SK-N-SH (cell line): ENCODE measurements at regions not wholly inside any gene's neighbourhood (a gene's known extent, or its start where the extent isn't known, plus 50 kb on each side); places are given as distances from the start of the nearest gene placed in this dataset.

Experiments
- CTCF ChIA-PET: fragments of 300-600, 350-600 bp; formaldehyde crosslinking; extraction: SDS; loops from one replicate; lab custom pipeline; 2021; lab: Yijun Ruan, JAX
- POLR2A ChIA-PET: fragments of 350-600 bp; sonication (Branson Sonifier 250); formaldehyde crosslinking; extraction: SDS; loops from one replicate; lab custom pipeline; 2020; ENCODE audit warnings: antibody characterized with exemption, inconsistent platforms; lab: Yijun Ruan, JAX
- DNase-seq: peaks from one replicate; pipeline ENCODE4 v3.0.0; 2012
- H2AFZ ChIP-seq: fragments of 200-600 bp; sonication (generic); 2 replicates; pipeline ENCODE4 v1.8.1; 2016; ENCODE audit warnings: antibody characterized with exemption, mild to moderate bottlenecking, low read depth
- H3F3A ChIP-seq: fragments of 200-600 bp; sonication (generic); replicated peaks from 2 replicates; pipeline ENCODE3; 2016; ENCODE audit warnings: antibody characterized with exemption, mild to moderate bottlenecking; ENCODE audit not compliant: insufficient read depth
- H3K27ac ChIP-seq, 2 experiments: fragments of 200-500 bp in 1 of 2; fragments of 200-600 bp in 1 of 2; sonication (Bioruptor generic) in 1 of 2; sonication (generic), shearing (Covaris generic) in 1 of 2; 2 replicates each; pipeline versions ENCODE4 v1.5.1 to v1.6.1; 2014 to 2016; ENCODE audit warnings: low read depth in 2 of 2, inconsistent platforms in 1 of 2, low read length in 1 of 2, mild to moderate bottlenecking in 1 of 2, mixed read lengths in 1 of 2
- H3K27me3 ChIP-seq: fragments of 200-600 bp; sonication (generic), shearing (Covaris generic); 2 replicates; pipeline ENCODE4 v1.6.1; 2016; ENCODE audit warnings: mixed run types; ENCODE audit not compliant: insufficient read depth
- H3K36me3 ChIP-seq, 2 experiments: fragments of 200-500 bp in 1 of 2; fragments of 200-600 bp in 1 of 2; sonication (Bioruptor generic) in 1 of 2; sonication (generic) in 1 of 2; replicated peaks in 1 of 2; 2 replicates each; pipeline versions ENCODE3 to v1.5.1; 2014 to 2016; ENCODE audit warnings: low read length in 1 of 2, mild to moderate bottlenecking in 1 of 2; ENCODE audit not compliant: insufficient read depth in 2 of 2, control insufficient read depth in 1 of 2
- H3K4me1 ChIP-seq, 2 experiments: fragments of 200-500 bp in 1 of 2; fragments of 200-600 bp in 1 of 2; sonication (Bioruptor generic) in 1 of 2; sonication (generic), shearing (Covaris generic) in 1 of 2; 2 replicates each; pipeline versions ENCODE4 v1.5.1 to v1.6.1; 2014 to 2016; ENCODE audit warnings: low read depth in 1 of 2, low read length in 1 of 2, mixed run types in 1 of 2; ENCODE audit not compliant: insufficient read depth in 2 of 2, control insufficient read depth in 1 of 2
- H3K4me2 ChIP-seq: fragments of 200-600 bp; sonication (generic), shearing (Covaris generic); 2 replicates; pipeline ENCODE4 v1.6.1; 2017; ENCODE audit warnings: mixed run types
- H3K4me3 ChIP-seq, 2 experiments: fragments of 200-500 bp in 1 of 2; fragments of 200-600 bp in 1 of 2; sonication (Bioruptor generic) in 1 of 2; sonication (generic), shearing (Covaris generic) in 1 of 2; 2 replicates each; pipeline versions ENCODE4 v1.5.1 to v1.8.1; 2014 to 2016; ENCODE audit warnings: low read depth in 2 of 2, inconsistent platforms in 1 of 2, low read length in 1 of 2, mild to moderate bottlenecking in 1 of 2, mixed read lengths in 1 of 2, moderate library complexity in 1 of 2
- H3K79me2 ChIP-seq: fragments of 200-600 bp; sonication (generic); 2 replicates; pipeline ENCODE4 v1.8.1; 2017; ENCODE audit warnings: mild to moderate bottlenecking; ENCODE audit not compliant: insufficient read depth
- H3K9ac ChIP-seq: fragments of 200-600 bp; sonication (generic); 2 replicates; pipeline ENCODE4 v1.6.1; 2017; ENCODE audit warnings: mixed run types
- H3K9me2 ChIP-seq: fragments of 200-600 bp; sonication (generic); 2 replicates; pipeline ENCODE4 v1.6.1; 2017; ENCODE audit warnings: mixed run types
- H3K9me3 ChIP-seq: fragments of 200-600 bp; sonication (generic); 2 replicates; pipeline ENCODE4 v1.6.1; 2017; ENCODE audit warnings: mixed run types, mild to moderate bottlenecking, moderate library complexity
- H4K20me1 ChIP-seq: fragments of 200-600 bp; sonication (generic); 2 replicates; pipeline ENCODE4 v1.6.1; 2017; ENCODE audit warnings: mild to moderate bottlenecking, mixed run types; ENCODE audit not compliant: insufficient read depth
- CTCF ChIP-seq: fragments of 200-600 bp; sonication (generic); IDR thresholded peaks from 2 replicates; pipeline ENCODE4 v1.6.1; 2017; ENCODE audit warnings: antibody characterized with exemption, mild to moderate bottlenecking, moderate library complexity
- EP300 ChIP-seq, 2 experiments: IDR thresholded peaks; 2 replicates each; pipeline versions ENCODE4 v1.4.0 to v1.6.1; 2012; ENCODE audit warnings: borderline replicate concordance in 1 of 2, low read depth in 1 of 2, low read length in 1 of 2
- EZH2phosphoT487 ChIP-seq: fragments of 200-600 bp; sonication (generic); IDR thresholded peaks from 2 replicates; pipeline ENCODE4 v1.6.1; 2017; ENCODE audit warnings: low read depth, mixed run types, mild to moderate bottlenecking, antibody characterized with exemption, moderate library complexity, borderline replicate concordance
- FOSL2 ChIP-seq: IDR thresholded peaks from 2 replicates; pipeline ENCODE4 v1.4.0; 2012; ENCODE audit warnings: low read depth, mild to moderate bottlenecking, moderate library complexity, borderline replicate concordance
- GABPA ChIP-seq: IDR thresholded peaks from 2 replicates; pipeline ENCODE4 v1.4.0; 2012; ENCODE audit warnings: low read depth, mild to moderate bottlenecking
- IRF3 ChIP-seq: fragments of 150-350 bp; IDR thresholded peaks from 2 replicates; pipeline ENCODE4 v1.6.1; 2016; ENCODE audit warnings: mild to moderate bottlenecking, low read depth, low read length
- JUND ChIP-seq: IDR thresholded peaks from 2 replicates; pipeline ENCODE4 v1.4.0; 2012
- NFIC ChIP-seq: IDR thresholded peaks from 2 replicates; pipeline ENCODE4 v1.4.0; 2012; ENCODE audit warnings: borderline replicate concordance
- RCOR1 ChIP-seq: fragments of 150-350 bp; IDR thresholded peaks from 2 replicates; pipeline ENCODE4 v1.6.1; 2017; ENCODE audit warnings: antibody characterized with exemption, low read length
- RFX5 ChIP-seq: IDR thresholded peaks from 2 replicates; pipeline ENCODE4 v1.6.1; 2012; ENCODE audit warnings: mild to moderate bottlenecking, improper control_type of control experiment, low read length
- SIN3A ChIP-seq: IDR thresholded peaks from 2 replicates; pipeline ENCODE4 v1.6.1; 2012; ENCODE audit warnings: low read depth, mild to moderate bottlenecking, low read length, moderate library complexity, borderline replicate concordance
- TAF1 ChIP-seq: IDR thresholded peaks from 2 replicates; pipeline ENCODE4 v1.6.1; 2012; ENCODE audit warnings: low read depth, mild to moderate bottlenecking, low read length, moderate library complexity, borderline replicate concordance
- TEAD4 ChIP-seq: IDR thresholded peaks from 2 replicates; pipeline ENCODE4 v1.4.0; 2012; ENCODE audit warnings: mild to moderate bottlenecking, borderline replicate concordance; ENCODE audit not compliant: insufficient read depth
- YY1 ChIP-seq: IDR thresholded peaks from 2 replicates; pipeline ENCODE4 v1.4.0; 2012; ENCODE audit warnings: low read depth, mild to moderate bottlenecking
- WGBS: methylation state at CpG from one replicate; pipeline ENCODE4 v1.1.6; 2017; ENCODE audit warnings: low lambda C conversion rate; 5-methylcytosine and 5-hydroxymethylcytosine counted together
- TF ChIP-seq, protein P1 (sequence below): fragments of 150-350 bp; IDR thresholded peaks from 2 replicates; pipeline ENCODE4 v1.6.1; 2017; ENCODE audit warnings: antibody characterized with exemption, low read length, low read depth, borderline replicate concordance
- TF ChIP-seq, protein P2 (sequence below): IDR thresholded peaks from 2 replicates; pipeline ENCODE4 v1.4.0; 2012; ENCODE audit warnings: low read depth
- TF ChIP-seq, protein P3 (sequence below): IDR thresholded peaks from 2 replicates; pipeline ENCODE4; 2012

DNA sequence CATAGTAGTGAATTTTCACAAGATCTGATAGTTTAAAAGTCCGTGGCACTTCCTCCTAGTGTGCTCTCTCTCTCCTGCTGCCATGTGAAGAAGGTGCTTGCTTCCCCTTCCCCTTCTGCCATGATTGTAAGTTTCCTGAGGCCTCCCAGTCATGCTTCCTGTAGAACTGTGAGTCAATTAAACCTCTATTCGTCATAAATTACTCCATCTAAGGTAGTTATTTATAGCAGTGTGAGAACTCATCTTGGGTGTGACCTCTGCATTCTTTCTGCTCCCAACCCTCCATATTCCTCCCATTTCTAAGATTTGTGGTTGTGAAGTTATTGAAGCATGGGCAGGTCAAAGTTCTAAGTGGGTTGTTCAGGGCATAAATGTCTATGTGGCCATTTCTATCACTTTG is 62.1 kb upstream of the ADAMTS18 start:
- TF ChIP-seq EP300 (IDR thresholded peaks at IDR 0.05; ENCODE audit: borderline replicate concordance in 1 of 2, low read depth in 1 of 2, low read length in 1 of 2) (no peak), TEAD4 (no peak), SIN3A (no peak), NFIC (no peak), IRF3 (no peak), RFX5 (no peak), RCOR1 (no peak), EZH2phosphoT487 (no peak), JUND (no peak), YY1 (no peak), GABPA (no peak)
- TF ChIP-seq, protein P1, sequence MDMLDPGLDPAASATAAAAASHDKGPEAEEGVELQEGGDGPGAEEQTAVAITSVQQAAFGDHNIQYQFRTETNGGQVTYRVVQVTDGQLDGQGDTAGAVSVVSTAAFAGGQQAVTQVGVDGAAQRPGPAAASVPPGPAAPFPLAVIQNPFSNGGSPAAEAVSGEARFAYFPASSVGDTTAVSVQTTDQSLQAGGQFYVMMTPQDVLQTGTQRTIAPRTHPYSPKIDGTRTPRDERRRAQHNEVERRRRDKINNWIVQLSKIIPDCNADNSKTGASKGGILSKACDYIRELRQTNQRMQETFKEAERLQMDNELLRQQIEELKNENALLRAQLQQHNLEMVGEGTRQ: no peak
- TF ChIP-seq, protein P2, sequence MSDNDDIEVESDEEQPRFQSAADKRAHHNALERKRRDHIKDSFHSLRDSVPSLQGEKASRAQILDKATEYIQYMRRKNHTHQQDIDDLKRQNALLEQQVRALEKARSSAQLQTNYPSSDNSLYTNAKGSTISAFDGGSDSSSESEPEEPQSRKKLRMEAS: no peak
- TF ChIP-seq, all 33 proteins: peak for 0
- Histone ChIP-seq H3K9me2 (no peaks in the 10 kb centered on the region), H3K27me3 (no peaks in the 10 kb centered on the region), H3K4me1 (no peaks in the 10 kb centered on the region), H3K4me3 (no peak overlapping the region), H3K9ac (no peak overlapping the region), H3K4me2 (no peak overlapping the region), H3F3A (no peaks in the 10 kb centered on the region), H3K9me3 (no peaks in the 10 kb centered on the region), H2AFZ (no peak overlapping the region), H3K79me2 (no peaks in the 10 kb centered on the region), H4K20me1 (no peaks in the 10 kb centered on the region), H3K36me3 (no peaks in the 10 kb centered on the region), H3K27ac (no peak overlapping the region)
- no peak for DNase-seq
- CTCF ChIA-PET: no interaction called here
- 7% methylated on average over 2 of the region's 2 CpGs for WGBS
- POLR2A ChIA-PET: no interaction called here

DNA sequence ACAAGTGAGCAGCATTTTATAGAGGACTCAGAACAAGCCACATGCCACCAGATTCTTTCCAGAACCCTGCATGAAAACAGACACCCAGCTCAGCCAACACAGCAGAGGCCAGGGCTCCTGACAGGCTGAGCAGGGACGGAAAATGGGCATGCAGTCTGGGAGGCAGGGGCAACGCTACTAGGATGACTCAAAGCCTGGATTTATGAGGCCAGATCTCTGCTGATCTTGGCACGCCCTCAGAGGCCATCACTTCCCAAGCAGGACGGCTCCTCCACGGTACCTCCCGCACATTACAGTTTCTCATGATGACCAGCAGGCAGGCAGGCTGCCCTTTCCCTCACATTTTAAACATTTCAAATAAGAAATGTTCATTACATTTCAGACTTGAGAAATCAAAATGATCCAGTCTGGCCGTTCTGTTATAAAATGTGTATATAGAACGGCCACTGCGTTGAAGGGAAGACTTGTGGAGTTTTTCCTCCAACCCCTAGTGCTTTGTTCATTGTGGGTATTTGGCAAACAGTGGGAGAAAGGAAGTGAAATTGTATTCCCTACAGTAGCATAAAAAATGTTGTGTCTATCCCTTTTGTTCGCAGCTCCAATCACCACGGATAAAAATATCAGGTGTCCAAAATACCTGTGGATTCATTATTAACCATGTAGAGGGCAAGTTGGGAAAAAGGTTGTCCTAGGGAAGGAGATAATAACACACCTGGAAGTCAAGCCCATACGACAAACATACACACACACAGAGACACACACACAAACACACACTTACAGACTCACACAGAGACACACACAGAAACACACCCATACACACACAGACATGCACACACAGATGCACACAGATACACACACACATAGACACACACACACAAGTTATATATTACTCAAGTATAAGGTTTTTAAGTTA is 64.8 kb upstream of the ADAMTS18 start:
- 39% methylated on average over 11 of the region's 12 CpGs for WGBS
- H3K79me2 ChIP-seq: no peaks in the 10 kb centered on the region
- TF ChIP-seq NFIC (peak; percentile 52; the same call in 1 of the 2 replicates), FOSL2 (peak; percentile 31; the same call in 1 of the 2 replicates), TAF1 (no peak), CTCF (peak; percentile 8; the same call in 1 of the 2 replicates)
- TF ChIP-seq, protein P3, sequence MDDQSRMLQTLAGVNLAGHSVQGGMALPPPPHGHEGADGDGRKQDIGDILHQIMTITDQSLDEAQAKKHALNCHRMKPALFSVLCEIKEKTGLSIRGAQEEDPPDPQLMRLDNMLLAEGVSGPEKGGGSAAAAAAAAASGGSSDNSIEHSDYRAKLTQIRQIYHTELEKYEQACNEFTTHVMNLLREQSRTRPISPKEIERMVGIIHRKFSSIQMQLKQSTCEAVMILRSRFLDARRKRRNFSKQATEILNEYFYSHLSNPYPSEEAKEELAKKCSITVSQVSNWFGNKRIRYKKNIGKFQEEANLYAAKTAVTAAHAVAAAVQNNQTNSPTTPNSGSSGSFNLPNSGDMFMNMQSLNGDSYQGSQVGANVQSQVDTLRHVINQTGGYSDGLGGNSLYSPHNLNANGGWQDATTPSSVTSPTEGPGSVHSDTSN: peak; percentile 63
- no peak overlapping the region for H3K4me2 ChIP-seq
- POLR2A ChIA-PET: no interaction called here
- DNase-seq: no peak
- H3K27ac ChIP-seq: no peak overlapping the region
- no peaks in the 10 kb centered on the region for H4K20me1 ChIP-seq
- H3K9me2 ChIP-seq: no peaks in the 10 kb centered on the region
- no peaks in the 10 kb centered on the region for H3K36me3 ChIP-seq
- no peaks in the 10 kb centered on the region for H3K27me3 ChIP-seq
- H3K4me3 ChIP-seq: no peak overlapping the region
- CTCF ChIA-PET: interaction anchor here (1.1 kb wide), 1 partner anchor 14 kb away, joined by 3 read pairs; no protein-coding TSS in a partner anchor
- no peak overlapping the region for H3K9ac ChIP-seq
- H2AFZ ChIP-seq: no peak overlapping the region
- no peaks in the 10 kb centered on the region for H3K9me3 ChIP-seq
- no peaks in the 10 kb centered on the region for H3F3A ChIP-seq
- H3K4me1 ChIP-seq: no peaks in the 10 kb centered on the region
